Gastroesophageal sphincter (tissue), 3 donors: ENCODE measurements at regions not wholly inside any gene's neighbourhood (a gene's known extent, or its start where the extent isn't known, plus 50 kb on each side); places are given as distances from the start of the nearest gene placed in this dataset.
"Not testable (repeated sequence)": the region's sequence is repeated elsewhere in the genome, so short reads cannot be mapped to it uniquely, and the experiment has no call there.

Experiments used
- POLR2A ChIP-seq, 2 donors: fragments of 450-650 bp; IDR thresholded peaks; one replicate each; pipeline ENCODE4 v1.6.1; 2017; ENCODE audit warnings: antibody characterized with exemption in 2 of 2, mild to moderate bottlenecking in 2 of 2, moderate library complexity in 1 of 2
- POLR2AphosphoS5 ChIP-seq: sonication (generic); formaldehyde crosslinking; IDR thresholded peaks from one replicate; pipeline ENCODE4 v1.6.1; 2017; ENCODE audit warnings: antibody characterized with exemption
- TF ChIP-seq, protein P1 (sequence below), 4 experiments: fragments of 200-600 bp in 2 of 4; fragments of 450-650 bp in 2 of 4; sonication (generic) in 1 of 4; IDR thresholded peaks; one replicate each; pipeline ENCODE4 v1.5.1; 2017 to 2019; ENCODE audit warnings: antibody characterized with exemption in 4 of 4, mild to moderate bottlenecking in 2 of 4, moderate library complexity in 2 of 4

- not testable (repeated sequence) for TF ChIP-seq POLR2AphosphoS5; POLR2A (IDR thresholded peaks at IDR 0.05)
- TF ChIP-seq, protein P1, sequence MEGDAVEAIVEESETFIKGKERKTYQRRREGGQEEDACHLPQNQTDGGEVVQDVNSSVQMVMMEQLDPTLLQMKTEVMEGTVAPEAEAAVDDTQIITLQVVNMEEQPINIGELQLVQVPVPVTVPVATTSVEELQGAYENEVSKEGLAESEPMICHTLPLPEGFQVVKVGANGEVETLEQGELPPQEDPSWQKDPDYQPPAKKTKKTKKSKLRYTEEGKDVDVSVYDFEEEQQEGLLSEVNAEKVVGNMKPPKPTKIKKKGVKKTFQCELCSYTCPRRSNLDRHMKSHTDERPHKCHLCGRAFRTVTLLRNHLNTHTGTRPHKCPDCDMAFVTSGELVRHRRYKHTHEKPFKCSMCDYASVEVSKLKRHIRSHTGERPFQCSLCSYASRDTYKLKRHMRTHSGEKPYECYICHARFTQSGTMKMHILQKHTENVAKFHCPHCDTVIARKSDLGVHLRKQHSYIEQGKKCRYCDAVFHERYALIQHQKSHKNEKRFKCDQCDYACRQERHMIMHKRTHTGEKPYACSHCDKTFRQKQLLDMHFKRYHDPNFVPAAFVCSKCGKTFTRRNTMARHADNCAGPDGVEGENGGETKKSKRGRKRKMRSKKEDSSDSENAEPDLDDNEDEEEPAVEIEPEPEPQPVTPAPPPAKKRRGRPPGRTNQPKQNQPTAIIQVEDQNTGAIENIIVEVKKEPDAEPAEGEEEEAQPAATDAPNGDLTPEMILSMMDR (IDR thresholded peaks at IDR 0.05), result not testable (repeated sequence)
Measured at GRCh38 chr17:26731926-26732325, 562.0 kb upstream of the WSB1 start.
